PFSK-1 (cell line): ENCODE measurements at regions not wholly inside any gene's neighbourhood (a gene's known extent, or its start where the extent isn't known, plus 50 kb on each side); places are given as distances from the start of the nearest gene placed in this dataset.

Experiments
- FOXP2 ChIP-seq: optimal IDR thresholded peaks from 2 replicates; pipeline ENCODE3; 2011; ENCODE audit warnings: borderline replicate concordance, control low read depth, inconsistent platforms; ENCODE audit not compliant: insufficient read depth; ENCODE audit errors: extremely low read length, extremely low read depth
- POLR2AphosphoS5 ChIP-seq: IDR thresholded peaks from 2 replicates; pipeline ENCODE4 v1.6.1; 2012; ENCODE audit warnings: low read depth, mild to moderate bottlenecking, control low read depth, low read length, moderate library complexity
- REST ChIP-seq, 2 experiments: IDR thresholded peaks; 2 replicates each; pipeline versions ENCODE4 v1.6.1 to v1.8.0; 2011 to 2012; ENCODE audit warnings: low read depth in 2 of 2, low read length in 2 of 2, control low read depth in 1 of 2, inconsistent platforms in 1 of 2, mild to moderate bottlenecking in 1 of 2, moderate library complexity in 1 of 2; ENCODE audit not compliant: insufficient read depth in 1 of 2
- SIN3A ChIP-seq: IDR thresholded peaks from 2 replicates; pipeline ENCODE4 v1.6.1; 2012; ENCODE audit warnings: mild to moderate bottlenecking, low read length, moderate library complexity, borderline replicate concordance; ENCODE audit not compliant: insufficient read depth
- TAF1 ChIP-seq: IDR thresholded peaks from 2 replicates; pipeline ENCODE4 v1.6.1; 2012; ENCODE audit warnings: low read length, control low read depth, borderline replicate concordance; ENCODE audit not compliant: insufficient read depth

- TF ChIP-seq SIN3A (no peak), POLR2AphosphoS5 (no peak), TAF1 (no peak), REST (IDR thresholded peaks at IDR 0.05; ENCODE audit: insufficient read depth in 1 of 2, low read depth in 2 of 2, low read length in 2 of 2) (no peak), FOXP2 (no peak)
Measured at GRCh38 chr20:6956056-6956455, 188.6 kb downstream of the BMP2 start.
